Activated CD4-positive, alpha-beta T cell treated with anti-CD3 and anti-CD28 coated beads, Interleukin-2, amount 10 ng/mL, durations not matched to agents 7 days and 5 days (primary cell): ENCODE measurements at regions not wholly inside any gene's neighbourhood (a gene's known extent, or its start where the extent isn't known, plus 50 kb on each side); places are given as distances from the start of the nearest gene placed in this dataset.
"Not testable (repeated sequence)": the region's sequence is repeated elsewhere in the genome, so short reads cannot be mapped to it uniquely, and the experiment has no call there.

Experiments
- CTCF ChIA-PET: fragments of 350-600 bp; sonication (Branson Sonifier 250); formaldehyde crosslinking; loops from one replicate; lab custom pipeline; 2021; ENCODE audit warnings: antibody characterized with exemption; lab: Charles Lee
- POLR2A ChIA-PET: fragments of 350-600 bp; sonication (Branson Sonifier 250); formaldehyde crosslinking; loops from one replicate; lab custom pipeline; 2021; ENCODE audit warnings: antibody characterized with exemption; lab: Charles Lee
- DNase-seq: peaks from one replicate; pipeline ENCODE4 v3.0.0-alpha.2; 2020
- H3K27ac Mint-ChIP-seq: one replicate; pipeline ENCODE4 v1.8.0; 2021; ENCODE audit warnings: mild to moderate bottlenecking, moderate library complexity, mixed read lengths
- H3K27me3 Mint-ChIP-seq: one replicate; pipeline ENCODE4 v1.8.0; 2021; ENCODE audit warnings: mixed read lengths
- H3K36me3 Mint-ChIP-seq: one replicate; pipeline ENCODE4 v1.8.0; 2021; ENCODE audit warnings: low read depth, mixed read lengths
- H3K4me1 Mint-ChIP-seq: one replicate; pipeline ENCODE4 v1.8.0; 2021; ENCODE audit warnings: mixed read lengths
- H3K4me3 Mint-ChIP-seq: one replicate; pipeline ENCODE4 v1.8.0; 2021; ENCODE audit warnings: mild to moderate bottlenecking, moderate library complexity, mixed read lengths
- H3K9me3 Mint-ChIP-seq: one replicate; pipeline ENCODE4 v1.8.0; 2021; ENCODE audit warnings: mixed read lengths

GRCh38 chr14:58920230-58920629, 268.2 kb upstream of the DAAM1 start:
- no peak overlapping the region for H3K27ac Mint-ChIP-seq
- no peaks in the 10 kb centered on the region for H3K9me3 Mint-ChIP-seq
- H3K27me3 Mint-ChIP-seq = peaks cover 6% of the 10 kb centered on the region
- CTCF ChIA-PET = no interaction called here
- DNase-seq = no peak
- H3K4me3 Mint-ChIP-seq = no peak overlapping the region
- H3K36me3 Mint-ChIP-seq = no peaks in the 10 kb centered on the region
- POLR2A ChIA-PET = no interaction called here
- no peaks in the 10 kb centered on the region for H3K4me1 Mint-ChIP-seq

DNA sequence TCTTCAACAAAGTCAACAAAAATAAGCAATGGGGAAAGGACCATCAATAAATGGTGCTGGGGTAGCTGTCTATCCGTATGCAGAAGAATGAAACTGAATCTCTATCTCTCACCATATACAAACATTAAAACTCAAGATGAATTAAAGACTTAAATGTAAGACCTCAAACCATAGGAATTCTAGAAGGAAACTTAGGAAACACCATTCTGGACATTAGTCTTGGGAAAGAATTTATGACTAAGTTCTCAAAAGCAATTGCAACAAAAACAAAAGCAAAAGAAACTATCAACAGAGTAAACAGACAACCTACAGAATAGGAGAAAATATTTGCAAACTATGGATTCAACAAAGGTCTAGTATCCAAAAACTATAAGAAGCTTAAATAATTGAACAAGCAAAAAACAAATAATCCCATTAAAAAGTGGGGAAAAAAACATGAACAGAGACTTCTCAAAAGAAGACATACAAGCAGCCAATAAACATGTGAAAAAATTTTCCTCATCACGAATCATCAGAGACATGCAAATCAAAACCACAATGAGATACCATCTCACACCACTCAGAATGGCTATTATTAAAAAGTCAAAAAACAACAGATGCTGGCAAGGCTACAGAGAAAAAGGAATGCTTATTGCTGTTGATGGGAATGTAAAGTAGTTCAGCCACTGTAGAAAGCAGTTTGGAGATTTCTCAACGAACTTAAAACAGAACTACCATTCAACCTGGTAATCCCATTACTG, 266.1 kb upstream of the DAAM1 start:
- CTCF ChIA-PET, H3K27ac Mint-ChIP-seq, DNase-seq, H3K4me3 Mint-ChIP-seq, H3K4me1 Mint-ChIP-seq, H3K9me3 Mint-ChIP-seq, H3K27me3 Mint-ChIP-seq, POLR2A ChIA-PET, H3K36me3 Mint-ChIP-seq: not testable (repeated sequence)

GRCh38 chr14:58923751-58924405, 264.6 kb upstream of the DAAM1 start:
- Mint-ChIP-seq H3K4me1 (no peaks in the 10 kb centered on the region), H3K27me3 (peaks cover 8% of the 10 kb centered on the region), H3K27ac (no peak overlapping the region), H3K4me3 (no peak overlapping the region), H3K36me3 (no peaks in the 10 kb centered on the region), H3K9me3 (no peaks in the 10 kb centered on the region)
- no peak for DNase-seq
- CTCF ChIA-PET = no interaction called here
- POLR2A ChIA-PET = no interaction called here

GRCh38 chr14:58941629-58942028, 246.8 kb upstream of the DAAM1 start:
- no peaks in the 10 kb centered on the region for H3K4me1 Mint-ChIP-seq
- ChIA-PET POLR2A (no interaction called here), CTCF (interaction anchor here (0.7 kb wide), 1 partner anchor 99 kb away, joined by 3 read pairs; no protein-coding TSS in a partner anchor)
- no peak overlapping the region for H3K4me3 Mint-ChIP-seq
- H3K27ac Mint-ChIP-seq = no peak overlapping the region
- H3K27me3 Mint-ChIP-seq = no peaks in the 10 kb centered on the region
- H3K9me3 Mint-ChIP-seq = peaks cover 3% of the 10 kb centered on the region
- no peak for DNase-seq
- H3K36me3 Mint-ChIP-seq = no peaks in the 10 kb centered on the region

DNA sequence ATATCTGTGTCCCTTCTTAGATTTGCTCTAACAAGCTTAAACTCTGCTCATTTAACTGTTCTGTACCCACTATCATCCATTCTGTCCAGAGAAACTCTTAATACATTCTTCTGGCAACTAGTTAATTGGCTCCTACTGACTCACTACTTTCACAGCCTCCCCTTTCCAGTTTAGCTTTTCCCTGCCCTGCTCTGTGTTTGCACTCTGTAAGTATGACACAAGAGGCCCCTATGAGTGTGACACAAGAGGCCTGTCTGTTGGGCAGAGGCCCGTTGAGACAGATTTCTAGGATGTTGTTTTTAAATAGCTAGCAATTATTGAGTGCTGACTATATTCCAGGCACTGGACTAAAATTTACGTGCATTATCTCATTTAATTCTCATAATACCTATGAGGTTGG, 246.0 kb upstream of the DAAM1 start:
- H3K36me3 Mint-ChIP-seq = no peaks in the 10 kb centered on the region
- H3K27ac Mint-ChIP-seq = no peak overlapping the region
- no peaks in the 10 kb centered on the region for H3K27me3 Mint-ChIP-seq
- DNase-seq = no peak
- H3K4me3 Mint-ChIP-seq = no peak overlapping the region
- ChIA-PET POLR2A (no interaction called here), CTCF (no interaction called here)
- no peaks in the 10 kb centered on the region for H3K4me1 Mint-ChIP-seq
- H3K9me3 Mint-ChIP-seq = no peaks in the 10 kb centered on the region

DNA sequence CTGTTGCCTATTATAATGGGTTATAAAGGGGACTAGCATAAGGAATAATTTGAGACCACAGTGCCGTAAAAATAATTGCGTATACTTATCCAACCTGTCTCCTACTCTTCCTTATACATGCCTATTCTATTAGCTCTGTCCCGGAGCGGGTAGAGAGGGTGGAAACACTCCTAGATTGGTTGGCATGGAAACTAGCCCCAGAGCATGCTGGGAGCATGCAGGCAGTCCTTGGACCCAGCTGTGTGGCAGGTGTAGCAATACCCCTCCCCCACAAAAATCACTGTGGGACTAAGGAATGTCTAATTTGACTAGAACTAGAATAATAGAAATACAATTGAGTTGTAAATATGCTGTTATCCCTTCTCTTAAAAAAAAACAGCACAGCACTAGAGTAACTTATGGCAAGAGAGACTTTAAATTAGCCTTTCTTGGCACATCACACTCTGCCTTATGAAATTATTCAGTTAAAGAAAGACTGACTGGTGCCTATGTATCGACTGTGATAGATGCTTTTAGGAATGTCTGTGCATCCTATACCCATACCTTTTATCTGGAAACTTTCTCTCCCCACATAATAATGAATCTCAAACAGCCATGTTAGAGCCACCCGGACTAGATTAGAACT, 244.0 kb upstream of the DAAM1 start:
- CTCF ChIA-PET = no interaction called here
- Mint-ChIP-seq H3K36me3 (no peaks in the 10 kb centered on the region), H3K9me3 (no peaks in the 10 kb centered on the region), H3K4me1 (no peaks in the 10 kb centered on the region), H3K27ac (no peak overlapping the region), H3K27me3 (peaks cover 3% of the 10 kb centered on the region), H3K4me3 (no peak overlapping the region)
- POLR2A ChIA-PET = no interaction called here
- no peak for DNase-seq

- H3K27me3 Mint-ChIP-seq = peaks cover 4% of the 10 kb centered on the region
- no peak for DNase-seq
- POLR2A ChIA-PET = no interaction called here
- H3K36me3 Mint-ChIP-seq = no peaks in the 10 kb centered on the region
- H3K4me3 Mint-ChIP-seq = no peak overlapping the region
- no peaks in the 10 kb centered on the region for H3K9me3 Mint-ChIP-seq
- no peaks in the 10 kb centered on the region for H3K4me1 Mint-ChIP-seq
- no peak overlapping the region for H3K27ac Mint-ChIP-seq
- CTCF ChIA-PET = no interaction called here
Observed at GRCh38 chr14:58944968-58945356, 243.5 kb upstream of the DAAM1 start.

DNA sequence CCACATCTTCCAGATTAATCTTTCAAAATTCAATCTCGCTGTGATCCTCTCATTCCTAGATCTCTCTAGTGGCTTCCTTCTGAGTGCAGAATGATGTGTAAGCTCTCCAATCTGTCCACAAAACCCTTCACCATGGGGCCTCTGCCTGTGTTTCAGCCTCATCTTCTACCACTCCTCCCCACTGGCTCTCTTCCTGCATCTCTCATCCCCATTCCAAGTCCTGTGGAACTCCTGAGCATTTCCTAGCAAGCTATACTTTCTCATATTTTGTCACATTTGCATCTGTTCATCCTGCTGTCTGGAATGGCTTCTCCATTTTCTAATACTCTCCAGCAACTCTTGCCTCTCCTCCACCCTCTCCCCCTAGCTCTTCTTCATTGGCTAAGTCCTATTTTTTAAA, 242.0 kb upstream of the DAAM1 start:
- Mint-ChIP-seq H3K27me3 (peaks cover 9% of the 10 kb centered on the region), H3K36me3 (no peaks in the 10 kb centered on the region), H3K9me3 (no peaks in the 10 kb centered on the region), H3K27ac (no peak overlapping the region), H3K4me3 (no peak overlapping the region), H3K4me1 (no peaks in the 10 kb centered on the region)
- no peak for DNase-seq
- CTCF ChIA-PET = no interaction called here
- POLR2A ChIA-PET = no interaction called here

DNA sequence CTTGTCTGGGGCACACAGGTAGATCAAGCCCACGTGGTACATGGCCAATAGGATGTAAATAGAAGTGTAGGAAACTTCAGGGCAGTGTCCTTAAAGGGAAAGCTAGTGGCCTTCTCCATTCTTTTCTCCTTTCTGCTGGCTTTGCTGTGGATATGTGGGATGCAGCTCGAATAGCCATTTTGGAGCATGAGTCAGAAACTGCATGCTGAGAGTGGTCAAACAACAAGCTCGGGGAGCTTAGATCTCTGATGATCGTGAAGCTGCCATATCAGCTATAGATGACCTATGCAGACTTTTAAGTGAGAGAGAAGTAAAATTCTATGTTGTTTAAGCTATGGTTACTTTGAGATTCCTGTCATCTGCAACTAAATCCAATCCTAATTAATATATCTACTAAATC, 241.3 kb upstream of the DAAM1 start:
- Mint-ChIP-seq H3K4me3 (no peak overlapping the region), H3K36me3 (no peaks in the 10 kb centered on the region), H3K4me1 (no peaks in the 10 kb centered on the region), H3K27ac (no peak overlapping the region), H3K9me3 (no peaks in the 10 kb centered on the region), H3K27me3 (peaks cover 10% of the 10 kb centered on the region)
- POLR2A ChIA-PET = no interaction called here
- no peak for DNase-seq
- CTCF ChIA-PET = no interaction called here

- peaks cover 15% of the 10 kb centered on the region for H3K27me3 Mint-ChIP-seq
- H3K4me3 Mint-ChIP-seq = no peak overlapping the region
- no peak for DNase-seq
- POLR2A ChIA-PET = no interaction called here
- no peaks in the 10 kb centered on the region for H3K4me1 Mint-ChIP-seq
- no peak overlapping the region for H3K27ac Mint-ChIP-seq
- CTCF ChIA-PET = interaction anchor here (0.6 kb wide), 1 partner anchor 780 kb away, joined by 4 read pairs; no protein-coding TSS in a partner anchor
- no peaks in the 10 kb centered on the region for H3K9me3 Mint-ChIP-seq
- peaks cover 1% of the 10 kb centered on the region for H3K36me3 Mint-ChIP-seq
Observed at GRCh38 chr14:58947814-58948445, 240.5 kb upstream of the DAAM1 start.

GRCh38 chr14:58950555-58950954, 237.9 kb upstream of the DAAM1 start:
- Mint-ChIP-seq H3K4me3 (no peak overlapping the region), H3K27me3 (peaks cover 25% of the 10 kb centered on the region), H3K27ac (no peak overlapping the region), H3K9me3 (no peaks in the 10 kb centered on the region), H3K4me1 (no peaks in the 10 kb centered on the region), H3K36me3 (peaks cover 1% of the 10 kb centered on the region)
- DNase-seq = no peak
- CTCF ChIA-PET = no interaction called here
- POLR2A ChIA-PET = no interaction called here

- ChIA-PET POLR2A (no interaction called here), CTCF (no interaction called here)
- H3K4me3 Mint-ChIP-seq = no peak overlapping the region
- H3K27ac Mint-ChIP-seq = no peak overlapping the region
- DNase-seq = no peak
- H3K27me3 Mint-ChIP-seq = peaks cover 27% of the 10 kb centered on the region
- peaks cover under 1% of the 10 kb centered on the region for H3K4me1 Mint-ChIP-seq
- peaks cover 1% of the 10 kb centered on the region for H3K36me3 Mint-ChIP-seq
- H3K9me3 Mint-ChIP-seq = no peaks in the 10 kb centered on the region
Observed at GRCh38 chr14:58951143-58951542, 237.3 kb upstream of the DAAM1 start.

DNA sequence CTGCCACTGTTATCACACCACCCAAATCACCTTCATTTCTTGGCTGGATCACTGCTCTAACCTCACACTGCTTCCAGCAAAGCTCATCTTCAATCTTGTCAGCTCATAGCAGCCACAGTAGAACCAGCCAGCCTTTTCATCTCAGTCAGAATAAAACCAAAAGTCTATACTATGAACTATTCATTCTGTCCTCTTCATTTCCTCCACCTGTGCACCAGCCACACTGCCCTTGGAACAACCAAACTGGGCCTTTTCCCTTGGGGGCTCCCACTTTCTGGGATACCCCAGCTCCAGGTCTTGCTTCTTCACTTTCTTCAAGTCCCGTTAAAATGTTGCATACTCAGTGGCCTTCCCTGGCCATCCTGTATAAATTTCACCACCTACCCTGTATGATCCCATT, 234.4 kb upstream of the DAAM1 start:
- DNase-seq = no peak
- Mint-ChIP-seq H3K4me3 (no peak overlapping the region), H3K36me3 (peaks cover 1% of the 10 kb centered on the region), H3K27ac (no peak overlapping the region), H3K4me1 (peaks cover 5% of the 10 kb centered on the region), H3K9me3 (no peaks in the 10 kb centered on the region), H3K27me3 (peaks cover 24% of the 10 kb centered on the region)
- POLR2A ChIA-PET = no interaction called here
- CTCF ChIA-PET = no interaction called here
